Activated CD8-positive, alpha-beta memory T cell treated with anti-CD3 and anti-CD28 coated beads, Interleukin-2, amount 50 U/mL, for 4 hours (primary cell): ENCODE measurements at regions not wholly inside any gene's neighbourhood (a gene's known extent, or its start where the extent isn't known, plus 50 kb on each side); places are given as distances from the start of the nearest gene placed in this dataset.
"Not testable (repeated sequence)": the region's sequence is repeated elsewhere in the genome, so short reads cannot be mapped to it uniquely, and the experiment has no call there.

ENCODE experiments used
- DNase-seq: peaks from one replicate; pipeline ENCODE4 v3.0.0-alpha.2; 2020

DNA sequence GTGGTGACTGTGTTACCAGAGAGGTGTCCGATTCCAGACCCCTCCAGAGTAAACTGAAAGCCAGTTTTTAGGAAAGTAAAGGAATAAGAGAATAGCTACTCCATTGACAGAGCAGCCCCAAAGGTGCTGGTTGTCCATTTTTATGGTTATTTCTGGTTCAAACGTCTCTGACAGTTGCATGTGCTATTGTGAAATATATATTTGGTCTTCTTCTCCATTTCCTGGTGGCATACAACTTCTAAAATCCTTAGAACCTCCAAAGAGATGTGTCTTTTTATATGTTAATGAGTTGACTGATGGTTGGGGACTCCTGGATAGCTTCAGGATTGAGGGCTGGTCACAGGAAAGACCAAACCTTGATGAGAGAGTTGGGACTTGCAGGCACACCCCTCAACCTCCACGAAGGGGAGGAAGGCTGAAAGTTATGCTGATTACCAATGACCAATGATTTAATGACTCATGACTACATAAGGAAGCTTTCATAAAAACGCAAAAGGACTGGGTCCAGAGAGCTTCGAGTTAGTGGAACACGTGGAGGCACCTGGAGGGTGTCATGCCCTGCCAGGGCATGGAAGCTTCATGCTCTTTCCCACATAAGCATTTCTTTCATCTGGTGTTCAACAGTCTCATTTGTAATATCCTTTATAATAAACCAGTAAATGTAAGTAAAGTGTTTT is 100.7 kb downstream of the SLC16A1 start:
- DNase-seq, result no peak

DNA sequence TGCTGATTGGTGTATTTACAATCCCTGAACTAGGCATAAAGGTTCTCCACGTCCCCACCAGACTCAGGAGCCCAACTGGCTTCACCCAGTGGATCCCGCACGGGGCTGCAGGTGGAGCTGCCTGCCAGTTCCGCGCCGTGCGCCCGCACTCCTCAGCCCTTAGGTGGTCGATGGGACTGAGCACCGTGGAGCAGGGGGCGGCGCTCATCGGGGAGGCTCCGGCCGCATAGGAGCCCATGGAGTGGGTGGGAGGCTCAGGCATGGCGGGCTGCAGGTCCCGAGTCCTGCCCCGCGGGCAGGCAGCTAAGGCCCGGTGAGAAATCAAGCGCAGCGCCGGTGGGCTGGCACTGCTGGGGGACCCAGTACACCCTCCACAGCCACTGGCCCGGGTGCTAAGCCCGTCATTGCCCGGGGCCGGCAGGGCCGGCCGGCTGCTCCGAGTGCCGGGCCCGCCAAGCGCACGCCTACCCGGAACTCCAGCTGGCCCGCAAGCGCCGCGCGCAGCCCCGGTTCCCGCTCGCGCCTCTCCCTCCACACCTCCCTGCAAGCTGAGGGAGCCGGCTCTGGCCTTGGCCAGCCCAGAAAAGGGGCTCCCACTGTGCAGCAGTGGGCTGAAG is 101.5 kb downstream of the SLC16A1 start:
- DNase-seq, result not testable (repeated sequence)

DNA sequence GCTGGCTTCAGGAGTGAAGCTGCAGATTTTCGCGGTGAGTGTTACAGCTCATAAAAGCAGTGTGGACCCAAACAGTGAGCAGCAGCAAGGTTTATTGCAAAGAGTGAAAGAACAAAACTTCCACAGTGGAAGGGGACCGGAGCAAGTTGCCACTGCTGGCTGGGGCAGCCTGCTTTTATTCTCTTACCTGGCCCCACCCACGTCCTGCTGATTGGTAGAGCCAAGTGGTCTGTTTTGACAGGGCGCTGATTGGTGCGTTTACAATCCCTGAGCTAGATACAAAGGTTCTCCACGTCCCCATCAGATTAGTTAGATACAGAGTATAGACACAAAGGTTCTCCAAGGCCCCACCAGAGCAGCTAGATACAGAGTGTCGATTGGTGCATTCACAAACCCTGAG is 102.1 kb downstream of the SLC16A1 start:
- DNase-seq, result not testable (repeated sequence)

DNA sequence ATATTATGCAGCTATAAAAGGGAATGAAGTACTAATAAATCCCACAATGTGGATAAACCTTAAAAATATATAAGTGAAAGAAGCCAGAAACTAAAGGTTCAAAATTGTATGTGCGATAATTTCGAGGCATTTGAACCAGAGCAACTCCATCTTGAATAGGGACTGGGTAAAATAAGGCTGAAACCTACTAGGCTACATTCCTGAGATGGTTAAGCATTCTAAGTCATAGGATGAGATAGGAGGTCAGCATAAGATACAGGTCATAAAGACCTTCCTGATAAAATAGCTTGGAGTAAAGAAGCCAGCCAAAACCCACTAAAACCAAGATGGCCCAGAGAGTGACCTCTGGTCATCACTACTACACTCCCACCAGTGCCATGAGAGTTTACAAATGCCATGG is 103.1 kb downstream of the SLC16A1 start:
- no peak for DNase-seq

DNA sequence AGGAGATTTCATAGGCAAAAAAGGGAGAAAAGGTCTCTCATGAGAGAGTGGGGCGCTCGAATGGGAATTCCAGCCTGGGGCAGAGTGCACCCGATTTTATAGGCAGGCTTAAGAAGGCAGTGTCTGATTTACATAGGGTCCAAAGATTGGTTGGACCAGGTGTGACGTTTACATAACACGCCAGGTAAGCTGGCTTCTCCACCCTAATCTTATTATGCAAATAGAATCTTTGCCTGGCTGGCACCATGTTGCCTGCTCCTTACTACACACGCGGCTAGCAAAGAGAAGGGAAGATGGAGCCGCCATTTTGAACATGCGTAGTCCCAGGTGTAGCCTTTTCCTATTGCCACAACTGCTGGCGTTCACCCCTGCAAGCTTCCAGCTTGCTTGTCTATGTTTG is 103.7 kb downstream of the SLC16A1 start:
- DNase-seq, result no peak

DNA sequence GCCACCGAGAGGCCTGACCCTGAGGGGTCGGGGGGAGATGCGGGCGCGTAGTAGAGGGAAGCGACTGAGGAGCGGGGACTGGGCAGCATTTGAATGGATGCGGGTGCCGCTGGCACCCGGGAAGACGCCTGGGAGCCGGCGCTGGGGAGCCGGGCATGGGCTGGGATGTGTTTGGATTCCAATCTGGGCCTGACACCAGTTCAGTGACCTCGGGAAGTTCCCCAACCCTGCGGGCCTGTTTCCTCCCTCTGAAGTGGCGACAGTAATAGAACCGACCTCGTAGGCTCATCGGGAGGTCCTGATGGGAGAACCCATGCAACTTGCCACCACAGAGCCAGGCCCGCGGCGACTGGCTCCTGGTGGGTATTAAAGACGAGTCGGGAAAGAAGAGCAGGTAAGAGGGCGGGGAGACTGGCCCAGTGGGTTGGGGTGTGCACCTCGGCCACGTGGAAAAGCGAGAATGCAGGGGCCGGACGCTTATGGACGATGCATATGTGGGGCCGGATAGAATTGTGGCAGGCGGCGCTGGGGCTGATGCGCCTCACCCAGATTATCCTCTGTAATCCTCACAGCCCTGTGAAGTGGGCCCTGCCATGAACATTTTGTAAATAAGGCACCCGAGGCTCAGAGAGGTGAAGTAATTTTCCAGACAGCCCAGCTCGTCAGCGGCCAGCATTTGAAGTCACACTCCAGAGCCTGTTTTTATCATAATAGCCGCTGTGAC is 105.8 kb downstream of the SLC16A1 start:
- DNase-seq, result no peak

DNA sequence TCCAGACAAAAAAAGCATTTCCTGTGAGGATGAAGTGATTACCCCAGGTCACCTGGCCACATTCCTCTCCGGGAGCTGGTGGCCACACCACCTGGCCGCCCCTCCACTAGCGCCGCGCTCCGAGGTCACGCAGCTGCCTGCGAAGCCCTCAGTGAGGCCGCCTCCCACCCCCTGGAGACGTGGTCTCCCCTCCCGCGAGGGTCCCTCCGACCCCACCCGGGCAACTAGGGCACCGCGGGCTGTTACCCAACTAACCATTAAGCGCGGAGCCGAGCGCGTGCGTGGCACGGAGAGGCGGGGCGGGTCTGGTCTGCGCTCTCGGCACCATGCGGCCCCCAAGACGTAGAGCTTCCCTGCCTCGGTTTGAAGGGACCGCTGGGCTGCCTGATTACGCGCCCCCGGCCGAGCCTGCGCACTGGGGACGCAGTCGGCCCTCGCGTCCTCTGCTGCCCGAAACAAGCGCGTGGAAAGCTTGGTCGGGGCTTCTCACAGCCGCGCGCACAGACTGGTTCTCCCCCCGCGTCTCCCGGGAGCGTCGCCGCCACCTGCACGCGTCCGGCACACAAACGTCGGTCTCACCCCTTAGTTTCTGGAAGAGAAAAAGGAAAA is 106.5 kb downstream of the SLC16A1 start:
- DNase-seq, result no peak

DNA sequence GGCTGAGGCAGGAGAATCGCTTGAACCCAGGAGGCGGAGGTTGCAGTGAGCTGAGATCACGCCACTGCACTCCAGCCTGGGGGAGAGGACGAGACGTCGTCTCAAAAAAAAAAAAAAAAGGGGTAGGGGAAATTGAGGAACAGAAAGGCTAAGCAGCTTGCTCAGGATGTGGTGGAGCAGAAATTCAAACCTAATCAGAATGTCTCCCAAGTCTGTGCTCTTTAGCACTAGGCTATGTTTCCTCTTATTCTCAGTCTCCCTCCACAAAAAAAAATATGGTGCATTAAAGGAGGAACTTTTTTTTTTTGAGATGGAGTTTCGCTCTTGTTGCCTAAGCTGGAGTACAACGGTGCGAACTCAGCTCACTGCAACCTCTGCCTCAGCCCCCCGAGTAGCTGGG is 114.2 kb downstream of the SLC16A1 start:
- no peak for DNase-seq

DNA sequence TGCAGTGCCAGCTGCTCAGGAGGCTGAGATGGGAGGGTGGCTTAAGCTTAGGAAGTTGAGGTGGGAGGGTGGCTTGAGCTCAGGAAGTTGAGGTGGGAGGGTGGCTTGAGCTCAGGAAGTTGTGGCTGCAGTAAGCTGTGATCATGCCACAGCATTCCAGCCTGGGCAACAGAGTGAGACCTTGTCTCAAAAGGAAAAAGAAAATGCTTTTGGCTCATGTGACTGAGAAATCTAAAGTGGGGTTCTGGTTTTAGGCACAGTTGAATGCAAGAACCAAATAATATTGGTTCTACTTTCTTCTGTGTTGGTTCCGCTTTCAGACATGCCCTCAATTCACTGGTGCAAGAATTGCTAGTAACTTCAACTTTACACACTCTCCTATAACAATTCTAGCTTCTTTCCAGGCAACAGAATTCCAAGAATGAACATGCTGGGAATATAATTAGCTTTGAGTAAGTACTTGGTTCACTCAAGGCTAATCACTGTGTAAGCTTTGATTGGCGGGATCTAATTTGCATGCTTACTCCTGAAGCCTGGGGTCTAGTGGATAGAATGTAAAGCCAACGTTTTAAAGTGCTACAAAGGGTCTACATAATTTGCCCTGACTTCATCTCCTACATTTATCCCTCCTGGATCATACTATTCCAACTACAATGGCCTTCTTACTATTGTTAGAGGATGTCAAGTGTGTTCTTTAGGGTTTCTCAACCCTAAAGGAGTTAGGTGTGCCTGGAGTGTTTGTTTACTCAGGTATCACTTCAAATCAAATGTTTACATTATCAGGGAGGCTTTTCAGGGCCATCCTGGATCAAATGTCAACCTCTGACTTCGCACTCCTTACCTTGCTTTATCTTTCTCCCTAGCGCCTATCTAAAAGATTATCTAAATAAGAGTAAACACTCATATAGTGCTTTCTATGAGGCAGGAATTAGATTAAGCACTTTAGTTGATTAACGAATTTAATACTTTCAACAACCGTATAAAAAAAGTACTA is 115.1 kb downstream of the SLC16A1 start:
- DNase-seq, result no peak

DNA sequence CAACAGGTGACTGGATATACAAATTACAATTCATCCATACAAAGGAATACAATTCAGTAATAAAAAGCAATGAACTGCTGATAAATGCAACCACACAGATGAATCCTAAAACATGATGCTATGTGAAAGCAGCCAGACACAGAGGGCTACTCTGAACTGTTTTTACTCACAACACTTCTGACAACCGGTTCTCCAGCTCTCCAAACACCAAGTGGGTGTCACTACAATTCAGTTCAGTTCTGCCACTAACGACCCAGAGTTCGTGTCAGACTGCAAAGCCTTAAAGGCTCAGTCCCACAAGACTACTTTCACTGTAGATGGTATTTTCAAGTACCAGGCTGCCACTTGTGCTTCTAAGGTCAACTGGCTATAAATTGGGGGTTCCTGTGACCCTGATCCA is 119.4 kb downstream of the SLC16A1 start:
- DNase-seq, result no peak

DNA sequence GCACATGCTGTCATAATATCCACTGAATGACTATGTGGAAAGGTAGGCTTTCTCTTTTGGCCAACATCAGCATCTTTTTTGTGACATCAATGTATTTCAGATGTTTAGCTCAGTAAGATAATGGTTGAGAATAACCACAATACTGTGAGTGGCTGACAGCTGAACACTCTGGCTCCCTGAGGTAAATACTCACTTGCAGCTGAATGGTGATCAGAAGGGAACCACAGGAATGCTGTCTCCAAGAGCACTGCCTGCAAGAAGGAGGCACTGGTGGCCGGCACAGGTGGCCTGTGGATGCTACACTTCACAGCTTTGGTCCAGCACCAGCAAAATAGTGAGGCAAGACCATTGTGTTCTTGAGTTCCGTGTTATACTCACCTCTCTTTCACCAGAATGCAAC is 118.7 kb upstream of the PPM1J start:
- no peak for DNase-seq

DNA sequence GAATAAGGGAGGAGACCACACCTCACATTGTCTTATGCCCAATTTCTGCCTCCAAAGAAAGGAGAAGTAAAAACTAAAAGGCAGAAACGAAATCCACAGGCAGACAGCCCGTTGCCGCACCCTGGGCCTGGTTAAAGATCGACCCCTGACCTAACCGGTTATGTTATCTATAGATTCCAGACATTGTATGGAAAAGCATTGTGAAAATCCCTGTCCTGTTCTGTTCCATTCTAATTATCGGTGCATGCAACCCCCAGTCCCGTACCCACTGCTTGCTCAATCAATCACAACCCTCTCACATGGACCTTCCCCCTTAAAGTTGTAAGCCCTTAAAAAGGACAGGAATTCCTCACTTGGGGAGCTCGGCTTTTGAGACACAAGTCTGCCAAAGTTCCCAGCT is 117.1 kb upstream of the PPM1J start:
- DNase-seq, result not testable (repeated sequence)

DNA sequence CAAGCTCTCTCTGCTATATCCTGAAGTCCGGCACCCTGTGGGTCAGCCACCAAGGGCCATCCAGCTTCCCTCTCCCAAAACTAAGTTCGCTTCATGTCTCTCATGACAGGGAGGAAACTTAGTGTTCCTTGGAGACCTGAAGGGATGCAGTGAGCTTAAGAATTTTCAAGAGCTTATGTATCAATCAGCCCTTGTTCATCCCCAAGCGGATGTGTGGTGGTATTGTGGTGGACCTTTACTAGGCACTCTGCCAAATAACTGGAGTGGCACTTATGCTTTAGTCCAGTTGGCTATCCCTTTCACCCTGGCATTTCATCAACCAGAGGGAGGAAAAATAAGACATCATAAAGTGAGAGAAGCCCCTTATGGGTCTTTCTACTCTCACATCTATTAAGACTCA is 114.6 kb upstream of the PPM1J start:
- not testable (repeated sequence) for DNase-seq

DNA sequence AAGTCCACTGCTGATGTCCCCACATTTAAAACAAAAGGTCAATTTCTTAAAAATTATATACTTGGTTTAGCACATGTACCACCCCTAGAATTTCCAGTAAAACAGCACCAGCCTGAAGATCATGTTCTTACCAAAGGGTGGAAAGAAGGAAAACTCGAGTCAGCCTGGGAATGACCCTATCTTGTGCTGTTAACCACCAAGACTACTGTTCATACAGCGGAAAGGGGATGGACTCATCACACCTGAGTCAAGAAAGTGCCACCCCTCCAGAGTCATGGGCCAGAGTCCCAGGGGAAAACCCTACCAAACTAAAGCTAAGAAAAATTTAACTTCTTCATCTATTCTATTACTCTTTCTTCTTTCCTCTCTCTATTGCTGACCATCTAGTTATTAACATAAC is 113.6 kb upstream of the PPM1J start:
- DNase-seq, result no peak

DNA sequence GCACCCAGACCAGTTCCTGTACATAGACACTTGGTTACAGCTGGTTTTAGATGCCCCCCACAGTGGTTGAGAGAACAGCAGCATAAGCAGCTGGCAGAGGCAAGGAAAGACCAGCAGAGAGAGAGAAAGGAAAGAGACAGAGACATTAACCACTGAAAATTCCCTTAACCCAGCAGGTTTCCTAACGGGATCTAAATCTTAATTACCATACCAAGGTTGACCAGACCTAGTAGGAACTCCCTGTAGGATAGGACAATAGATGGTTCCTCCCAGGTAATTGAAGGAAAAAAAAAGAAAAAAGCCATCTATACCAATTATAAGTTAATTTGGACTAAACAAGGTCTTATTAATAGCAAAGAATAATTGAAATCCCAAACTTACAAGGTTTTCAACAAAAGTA is 112.3 kb upstream of the PPM1J start:
- DNase-seq, result not testable (repeated sequence)

DNA sequence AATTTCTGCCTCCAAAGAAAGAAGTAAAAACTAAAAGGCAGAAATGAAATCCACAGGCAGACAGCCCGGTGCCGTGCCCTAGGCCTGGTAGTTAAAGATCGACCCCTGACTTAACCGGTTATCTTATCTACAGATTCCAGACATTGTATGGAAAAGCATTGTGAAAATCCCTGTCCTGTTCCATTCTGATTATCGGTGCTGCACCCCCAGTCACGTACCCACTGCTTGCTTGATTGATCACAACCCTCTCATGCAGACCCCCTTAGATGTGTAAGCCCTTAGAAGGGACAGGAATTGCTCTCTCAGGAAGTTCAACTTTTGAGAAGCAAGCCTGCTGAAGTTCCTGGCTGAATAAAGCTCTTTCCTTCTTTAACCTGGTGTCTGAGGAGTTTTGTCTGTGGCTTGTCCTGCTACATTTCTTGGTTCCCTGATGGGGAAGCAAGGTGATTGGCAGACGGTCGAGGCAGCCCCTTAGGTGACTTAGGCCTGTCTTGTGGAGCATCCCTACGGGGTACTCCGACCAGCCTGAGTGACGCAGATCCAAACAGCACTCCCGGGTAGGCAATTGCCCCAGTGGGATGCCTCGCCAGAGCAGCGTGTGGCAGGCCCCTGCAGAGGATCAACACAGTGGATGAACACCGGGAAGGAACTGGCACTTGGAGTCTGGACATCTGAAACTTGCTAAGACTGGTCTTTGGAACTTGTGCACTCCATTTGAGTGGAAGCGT is 111.2 kb upstream of the PPM1J start:
- no peak for DNase-seq

DNA sequence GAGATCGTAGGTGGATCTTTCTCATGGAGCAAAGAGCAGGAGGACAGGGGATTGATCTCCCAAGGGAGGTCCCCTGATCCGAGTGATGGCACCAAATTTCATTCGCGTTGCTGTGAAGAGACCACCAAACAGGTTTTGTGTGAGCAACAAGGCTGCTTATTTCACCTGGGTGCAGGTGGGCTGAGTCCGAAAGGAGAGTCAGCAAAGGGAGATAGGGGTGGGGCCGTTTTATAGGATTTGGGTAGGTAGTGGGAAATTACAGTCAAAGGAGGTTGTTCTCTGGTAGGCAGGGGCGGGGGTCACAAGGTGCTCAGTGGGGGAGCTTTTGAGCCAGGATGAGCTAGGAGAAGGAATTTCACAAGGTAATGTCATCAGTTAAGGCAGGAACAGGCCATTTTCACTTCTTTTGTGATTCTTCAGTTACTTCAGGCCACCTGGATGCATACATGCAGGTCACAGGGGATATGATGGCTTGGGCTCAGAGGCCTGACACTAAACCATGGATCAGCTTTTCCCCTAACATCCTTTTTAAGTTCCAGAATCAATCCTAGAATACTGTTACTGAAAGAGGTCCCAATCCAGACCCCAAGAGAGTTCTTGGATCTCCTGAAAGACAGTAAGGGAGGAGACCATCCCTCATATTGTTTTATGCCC is 110.6 kb upstream of the PPM1J start:
- not testable (repeated sequence) for DNase-seq

DNA sequence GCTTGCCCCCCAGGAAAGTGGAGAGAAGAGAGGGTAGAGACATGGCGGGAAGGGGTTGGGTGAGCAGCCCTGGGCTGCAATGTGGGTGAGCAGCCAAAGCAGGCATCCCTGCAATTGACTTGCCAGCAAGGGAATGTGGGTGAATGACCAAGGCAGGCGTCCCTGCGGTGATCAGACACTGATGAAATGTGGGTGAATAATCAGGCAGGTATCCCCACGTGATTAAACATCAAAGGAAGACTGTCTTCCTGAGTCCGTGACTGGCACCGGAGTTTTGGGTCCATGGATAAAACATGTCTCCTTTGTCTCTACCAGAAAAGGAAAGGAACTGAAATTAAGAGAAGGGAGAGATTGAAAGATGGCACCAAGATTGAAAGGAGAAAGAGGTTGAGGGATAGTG is 109.9 kb upstream of the PPM1J start:
- not testable (repeated sequence) for DNase-seq

DNA sequence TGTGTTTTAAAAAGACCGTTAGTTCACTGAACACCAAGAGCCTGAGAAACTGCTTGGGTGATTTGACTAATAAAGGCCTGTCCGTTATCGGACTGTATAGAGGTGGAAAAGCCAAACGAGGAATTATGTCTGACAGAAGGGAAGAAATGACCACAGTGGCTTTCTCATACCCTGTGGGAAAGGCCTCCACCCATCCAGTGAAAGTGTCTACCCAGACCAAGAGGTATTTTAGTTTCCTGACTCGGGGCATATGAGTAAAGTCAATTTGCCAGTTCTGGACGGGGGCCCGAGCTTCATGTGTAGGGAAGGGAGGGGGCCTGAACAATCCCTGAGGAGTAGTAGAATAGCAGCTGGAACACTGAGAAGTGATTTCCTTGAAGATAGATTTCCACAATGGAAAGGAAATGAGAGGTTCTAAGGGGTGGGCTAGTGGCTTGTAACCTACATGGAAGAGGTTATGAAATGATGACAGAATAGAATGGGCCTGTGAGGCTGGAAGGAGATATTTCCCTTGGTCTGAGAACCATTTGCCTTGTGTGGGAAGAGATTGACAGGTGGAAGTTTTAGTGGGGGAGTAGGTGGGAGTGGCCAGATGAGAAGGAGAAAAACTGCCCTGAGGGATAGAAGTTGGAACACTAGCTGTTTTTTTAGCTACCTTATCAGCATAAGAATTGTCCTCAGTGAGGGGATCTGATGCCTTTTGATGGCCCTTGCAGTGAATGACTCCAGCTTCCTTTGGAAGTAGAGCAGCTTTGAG is 106.4 kb upstream of the PPM1J start:
- not testable (repeated sequence) for DNase-seq

DNA sequence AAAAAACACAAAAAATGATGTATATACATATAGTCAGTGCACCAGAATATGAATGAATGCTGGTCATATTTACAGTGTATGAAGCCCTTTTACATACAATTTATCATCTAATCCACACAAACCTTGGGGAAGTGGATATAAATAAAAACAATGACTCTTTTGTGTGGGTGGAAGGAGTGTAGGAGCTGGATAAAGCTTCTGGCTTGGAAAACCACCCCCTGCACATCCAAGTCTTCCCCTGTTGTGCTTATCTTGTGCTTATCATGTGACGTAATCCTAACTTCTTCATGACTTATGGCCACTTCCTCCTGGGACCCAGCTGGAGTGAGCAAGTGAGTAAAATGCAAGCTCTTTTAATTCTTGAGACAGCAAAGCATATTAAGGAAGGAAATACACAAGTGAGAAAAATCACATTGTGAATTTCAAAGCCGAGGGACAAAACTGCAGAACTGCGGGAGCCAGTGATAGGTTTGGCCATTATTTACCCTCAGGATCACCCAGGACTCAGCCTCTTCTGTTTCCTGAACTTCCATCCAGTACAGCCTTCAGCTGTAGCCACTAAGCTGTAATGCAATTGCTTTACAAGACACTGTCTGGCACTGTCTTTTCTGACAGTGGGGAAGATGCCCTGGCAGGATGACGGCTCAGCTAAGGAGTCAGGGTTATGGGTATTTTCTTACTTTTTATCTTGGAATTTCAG is 104.0 kb upstream of the PPM1J start:
- DNase-seq, result no peak
